ENCODE measurements at regions not wholly inside any gene's neighbourhood (a gene's known extent, or its start where the extent isn't known, plus 50 kb on each side); places are given as distances from the start of the nearest gene placed in this dataset.

DNA sequence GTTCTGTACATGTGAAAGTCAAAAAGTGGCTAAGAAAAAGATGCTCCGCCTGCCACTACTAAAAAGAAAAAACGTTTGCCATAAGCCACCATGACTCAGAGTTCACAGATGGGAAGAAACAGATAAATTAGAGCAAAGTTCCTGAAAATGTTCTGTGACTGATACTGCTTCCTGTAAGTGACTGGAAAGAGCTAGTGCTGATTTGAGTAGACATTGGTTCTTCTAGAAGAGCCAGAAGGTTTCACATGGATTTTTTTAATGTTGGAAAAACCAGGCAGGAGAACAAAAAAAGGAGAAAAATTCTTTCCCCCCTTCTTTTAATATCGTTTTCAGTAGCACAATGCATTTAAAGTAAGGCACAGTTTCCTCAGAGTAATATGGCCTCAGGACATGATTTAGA, 221.4 kb downstream of the HLX start:
- TF ChIP-seq, protein P1, sequence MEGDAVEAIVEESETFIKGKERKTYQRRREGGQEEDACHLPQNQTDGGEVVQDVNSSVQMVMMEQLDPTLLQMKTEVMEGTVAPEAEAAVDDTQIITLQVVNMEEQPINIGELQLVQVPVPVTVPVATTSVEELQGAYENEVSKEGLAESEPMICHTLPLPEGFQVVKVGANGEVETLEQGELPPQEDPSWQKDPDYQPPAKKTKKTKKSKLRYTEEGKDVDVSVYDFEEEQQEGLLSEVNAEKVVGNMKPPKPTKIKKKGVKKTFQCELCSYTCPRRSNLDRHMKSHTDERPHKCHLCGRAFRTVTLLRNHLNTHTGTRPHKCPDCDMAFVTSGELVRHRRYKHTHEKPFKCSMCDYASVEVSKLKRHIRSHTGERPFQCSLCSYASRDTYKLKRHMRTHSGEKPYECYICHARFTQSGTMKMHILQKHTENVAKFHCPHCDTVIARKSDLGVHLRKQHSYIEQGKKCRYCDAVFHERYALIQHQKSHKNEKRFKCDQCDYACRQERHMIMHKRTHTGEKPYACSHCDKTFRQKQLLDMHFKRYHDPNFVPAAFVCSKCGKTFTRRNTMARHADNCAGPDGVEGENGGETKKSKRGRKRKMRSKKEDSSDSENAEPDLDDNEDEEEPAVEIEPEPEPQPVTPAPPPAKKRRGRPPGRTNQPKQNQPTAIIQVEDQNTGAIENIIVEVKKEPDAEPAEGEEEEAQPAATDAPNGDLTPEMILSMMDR (IDR thresholded peaks at IDR 0.05): no peak
- no peak for TF ChIP-seq EZH2 (IDR thresholded peaks at IDR 0.05; ENCODE audit: borderline replicate concordance, insufficient read depth, low read depth, low read length, poor library complexity, severe bottlenecking)

All from B cell (primary cell).